C4-2B (cell line): ENCODE measurements at regions not wholly inside any gene's neighbourhood (a gene's known extent, or its start where the extent isn't known, plus 50 kb on each side); places are given as distances from the start of the nearest gene placed in this dataset.

Experiments used
- CTCF ChIP-seq: fragments of 450-650 bp; conservative IDR thresholded peaks from 2 replicates; pipeline ENCODE4 v1.5.1; 2017; ENCODE audit warnings: mild to moderate bottlenecking
- ZFX ChIP-seq: fragments of 450-650 bp; IDR thresholded peaks from 2 replicates; pipeline ENCODE4 v1.6.1; 2017

- no peak for TF ChIP-seq CTCF
- no peak for TF ChIP-seq ZFX
These were observed 69.0 kb upstream of the THBS1 start for GRCh38 chr15:39511916-39512260.
